H1 (cell line): ENCODE measurements at regions not wholly inside any gene's neighbourhood (a gene's known extent, or its start where the extent isn't known, plus 50 kb on each side); places are given as distances from the start of the nearest gene placed in this dataset.

Experiments used
- CREB1 ChIP-seq: IDR thresholded peaks from 2 replicates; pipeline ENCODE4 v1.6.1; 2012; ENCODE audit warnings: inconsistent platforms
- FOSL1 ChIP-seq: IDR thresholded peaks from 2 replicates; pipeline ENCODE4 v1.6.1; 2011; ENCODE audit warnings: mild to moderate bottlenecking, low read depth, low read length, moderate library complexity; ENCODE audit not compliant: insufficient read depth
- GABPA ChIP-seq: IDR thresholded peaks from 2 replicates; pipeline ENCODE4 v1.6.1; 2011; ENCODE audit warnings: mild to moderate bottlenecking, low read length, moderate library complexity, borderline replicate concordance; ENCODE audit not compliant: insufficient read depth
- GTF2F1 ChIP-seq: IDR thresholded peaks from 2 replicates; pipeline ENCODE4 v1.6.1; 2012; ENCODE audit warnings: low read depth, low read length, improper control_type of control experiment, borderline replicate concordance
- RAD21 ChIP-seq, 2 experiments: IDR thresholded peaks in 1 of 2; conservative IDR thresholded peaks in 1 of 2; 2 replicates each; pipeline ENCODE4 v1.6.1; 2011; ENCODE audit warnings: low read depth in 2 of 2, low read length in 2 of 2, improper control_type of control experiment in 1 of 2, inconsistent platforms in 1 of 2, mild to moderate bottlenecking in 1 of 2, moderate library complexity in 1 of 2
- RNF2 ChIP-seq: fragments of 200-900, 300-1000 bp; sonication (generic); IDR thresholded peaks from 2 replicates; pipeline ENCODE4 v1.7.1; 2016; ENCODE audit warnings: borderline replicate concordance, low read depth, mild to moderate bottlenecking, antibody characterized with exemption, low read length; ENCODE audit not compliant: poor library complexity, severe bottlenecking; ENCODE audit errors: missing control alignments
- SIRT6 ChIP-seq: IDR thresholded peaks from one replicate; pipeline ENCODE4 v1.7.1; 2012; ENCODE audit warnings: low read length, inconsistent platforms
- SP2 ChIP-seq: IDR thresholded peaks from 2 replicates; pipeline ENCODE4 v1.6.1; 2012; ENCODE audit warnings: mild to moderate bottlenecking, low read length, inconsistent platforms
- TAF1 ChIP-seq: IDR thresholded peaks from 2 replicates; pipeline ENCODE4 v1.6.1; 2011; ENCODE audit warnings: mild to moderate bottlenecking, low read depth, low read length
- YY1 ChIP-seq: IDR thresholded peaks from 2 replicates; pipeline ENCODE4 v1.6.1; 2011; ENCODE audit warnings: low read depth, mild to moderate bottlenecking, low read length
- TF ChIP-seq, protein P1 (sequence below): fragments of 300-600 bp; sonication (generic); IDR thresholded peaks from 2 replicates; pipeline ENCODE4 v1.7.1; 2012; ENCODE audit warnings: low read length, moderate library complexity, mild to moderate bottlenecking, inconsistent platforms; ENCODE audit not compliant: insufficient replicate concordance

DNA sequence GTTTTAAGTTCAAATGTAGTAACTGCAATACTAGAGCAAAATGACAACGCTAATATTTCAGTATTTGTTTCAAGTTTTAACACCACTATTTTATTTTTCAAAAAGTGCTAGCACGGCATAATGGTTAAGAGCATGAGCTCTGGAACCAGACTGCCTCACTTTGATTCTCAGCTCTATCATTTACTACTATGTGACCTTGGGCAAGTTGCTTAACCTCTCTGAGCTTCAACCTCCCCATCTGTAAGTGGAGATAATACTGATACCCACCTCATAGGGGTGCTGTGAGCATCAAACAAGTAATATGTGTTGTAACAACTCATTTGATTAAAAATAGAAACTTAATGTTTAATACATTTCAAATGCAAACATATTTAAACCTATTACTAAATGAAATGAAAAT, 115.4 kb upstream of the NPHP3 start (continued):
- TF ChIP-seq, protein P1, sequence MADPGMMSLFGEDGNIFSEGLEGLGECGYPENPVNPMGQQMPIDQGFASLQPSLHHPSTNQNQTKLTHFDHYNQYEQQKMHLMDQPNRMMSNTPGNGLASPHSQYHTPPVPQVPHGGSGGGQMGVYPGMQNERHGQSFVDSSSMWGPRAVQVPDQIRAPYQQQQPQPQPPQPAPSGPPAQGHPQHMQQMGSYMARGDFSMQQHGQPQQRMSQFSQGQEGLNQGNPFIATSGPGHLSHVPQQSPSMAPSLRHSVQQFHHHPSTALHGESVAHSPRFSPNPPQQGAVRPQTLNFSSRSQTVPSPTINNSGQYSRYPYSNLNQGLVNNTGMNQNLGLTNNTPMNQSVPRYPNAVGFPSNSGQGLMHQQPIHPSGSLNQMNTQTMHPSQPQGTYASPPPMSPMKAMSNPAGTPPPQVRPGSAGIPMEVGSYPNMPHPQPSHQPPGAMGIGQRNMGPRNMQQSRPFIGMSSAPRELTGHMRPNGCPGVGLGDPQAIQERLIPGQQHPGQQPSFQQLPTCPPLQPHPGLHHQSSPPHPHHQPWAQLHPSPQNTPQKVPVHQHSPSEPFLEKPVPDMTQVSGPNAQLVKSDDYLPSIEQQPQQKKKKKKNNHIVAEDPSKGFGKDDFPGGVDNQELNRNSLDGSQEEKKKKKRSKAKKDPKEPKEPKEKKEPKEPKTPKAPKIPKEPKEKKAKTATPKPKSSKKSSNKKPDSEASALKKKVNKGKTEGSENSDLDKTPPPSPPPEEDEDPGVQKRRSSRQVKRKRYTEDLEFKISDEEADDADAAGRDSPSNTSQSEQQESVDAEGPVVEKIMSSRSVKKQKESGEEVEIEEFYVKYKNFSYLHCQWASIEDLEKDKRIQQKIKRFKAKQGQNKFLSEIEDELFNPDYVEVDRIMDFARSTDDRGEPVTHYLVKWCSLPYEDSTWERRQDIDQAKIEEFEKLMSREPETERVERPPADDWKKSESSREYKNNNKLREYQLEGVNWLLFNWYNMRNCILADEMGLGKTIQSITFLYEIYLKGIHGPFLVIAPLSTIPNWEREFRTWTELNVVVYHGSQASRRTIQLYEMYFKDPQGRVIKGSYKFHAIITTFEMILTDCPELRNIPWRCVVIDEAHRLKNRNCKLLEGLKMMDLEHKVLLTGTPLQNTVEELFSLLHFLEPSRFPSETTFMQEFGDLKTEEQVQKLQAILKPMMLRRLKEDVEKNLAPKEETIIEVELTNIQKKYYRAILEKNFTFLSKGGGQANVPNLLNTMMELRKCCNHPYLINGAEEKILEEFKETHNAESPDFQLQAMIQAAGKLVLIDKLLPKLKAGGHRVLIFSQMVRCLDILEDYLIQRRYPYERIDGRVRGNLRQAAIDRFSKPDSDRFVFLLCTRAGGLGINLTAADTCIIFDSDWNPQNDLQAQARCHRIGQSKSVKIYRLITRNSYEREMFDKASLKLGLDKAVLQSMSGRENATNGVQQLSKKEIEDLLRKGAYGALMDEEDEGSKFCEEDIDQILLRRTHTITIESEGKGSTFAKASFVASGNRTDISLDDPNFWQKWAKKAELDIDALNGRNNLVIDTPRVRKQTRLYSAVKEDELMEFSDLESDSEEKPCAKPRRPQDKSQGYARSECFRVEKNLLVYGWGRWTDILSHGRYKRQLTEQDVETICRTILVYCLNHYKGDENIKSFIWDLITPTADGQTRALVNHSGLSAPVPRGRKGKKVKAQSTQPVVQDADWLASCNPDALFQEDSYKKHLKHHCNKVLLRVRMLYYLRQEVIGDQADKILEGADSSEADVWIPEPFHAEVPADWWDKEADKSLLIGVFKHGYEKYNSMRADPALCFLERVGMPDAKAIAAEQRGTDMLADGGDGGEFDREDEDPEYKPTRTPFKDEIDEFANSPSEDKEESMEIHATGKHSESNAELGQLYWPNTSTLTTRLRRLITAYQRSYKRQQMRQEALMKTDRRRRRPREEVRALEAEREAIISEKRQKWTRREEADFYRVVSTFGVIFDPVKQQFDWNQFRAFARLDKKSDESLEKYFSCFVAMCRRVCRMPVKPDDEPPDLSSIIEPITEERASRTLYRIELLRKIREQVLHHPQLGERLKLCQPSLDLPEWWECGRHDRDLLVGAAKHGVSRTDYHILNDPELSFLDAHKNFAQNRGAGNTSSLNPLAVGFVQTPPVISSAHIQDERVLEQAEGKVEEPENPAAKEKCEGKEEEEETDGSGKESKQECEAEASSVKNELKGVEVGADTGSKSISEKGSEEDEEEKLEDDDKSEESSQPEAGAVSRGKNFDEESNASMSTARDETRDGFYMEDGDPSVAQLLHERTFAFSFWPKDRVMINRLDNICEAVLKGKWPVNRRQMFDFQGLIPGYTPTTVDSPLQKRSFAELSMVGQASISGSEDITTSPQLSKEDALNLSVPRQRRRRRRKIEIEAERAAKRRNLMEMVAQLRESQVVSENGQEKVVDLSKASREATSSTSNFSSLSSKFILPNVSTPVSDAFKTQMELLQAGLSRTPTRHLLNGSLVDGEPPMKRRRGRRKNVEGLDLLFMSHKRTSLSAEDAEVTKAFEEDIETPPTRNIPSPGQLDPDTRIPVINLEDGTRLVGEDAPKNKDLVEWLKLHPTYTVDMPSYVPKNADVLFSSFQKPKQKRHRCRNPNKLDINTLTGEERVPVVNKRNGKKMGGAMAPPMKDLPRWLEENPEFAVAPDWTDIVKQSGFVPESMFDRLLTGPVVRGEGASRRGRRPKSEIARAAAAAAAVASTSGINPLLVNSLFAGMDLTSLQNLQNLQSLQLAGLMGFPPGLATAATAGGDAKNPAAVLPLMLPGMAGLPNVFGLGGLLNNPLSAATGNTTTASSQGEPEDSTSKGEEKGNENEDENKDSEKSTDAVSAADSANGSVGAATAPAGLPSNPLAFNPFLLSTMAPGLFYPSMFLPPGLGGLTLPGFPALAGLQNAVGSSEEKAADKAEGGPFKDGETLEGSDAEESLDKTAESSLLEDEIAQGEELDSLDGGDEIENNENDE = no peak
- TF ChIP-seq GTF2F1 (no peak), SP2 (no peak), RNF2 (no peak), GABPA (no peak), FOSL1 (no peak), YY1 (no peak), RAD21 (IDR thresholded peaks at IDR 0.05 in 1 of 2, conservative IDR thresholded peaks at IDR 0.05 in 1 of 2; ENCODE audit: low read depth in 2 of 2, low read length in 2 of 2) (0 out of 4 replicates have a peak, but pooled peaks of 1 of the 2 experiments have one; percentile 5), TAF1 (no peak), SIRT6 (no peak), CREB1 (no peak)
